H54 (cell line): ENCODE measurements at regions not wholly inside any gene's neighbourhood (a gene's known extent, or its start where the extent isn't known, plus 50 kb on each side); places are given as distances from the start of the nearest gene placed in this dataset.
"Not testable (repeated sequence)": the region's sequence is repeated elsewhere in the genome, so short reads cannot be mapped to it uniquely, and the experiment has no call there.

Experiments used
- DNase-seq: peaks from one replicate; pipeline ENCODE4 v3.0.0; 2011; ENCODE audit warnings: low spot score, mixed read lengths; ENCODE audit not compliant: insufficient read length
- FAIRE-seq: peaks from 3 replicates; lab custom pipeline; 2011; peaks lifted over from hg19 to GRCh38; lab: Jason Lieb, UNC
- POLR2A ChIP-seq: IDR thresholded peaks from 2 replicates; pipeline ENCODE4 v1.6.1; 2011; ENCODE audit warnings: low read depth, mild to moderate bottlenecking, low read length

DNA sequence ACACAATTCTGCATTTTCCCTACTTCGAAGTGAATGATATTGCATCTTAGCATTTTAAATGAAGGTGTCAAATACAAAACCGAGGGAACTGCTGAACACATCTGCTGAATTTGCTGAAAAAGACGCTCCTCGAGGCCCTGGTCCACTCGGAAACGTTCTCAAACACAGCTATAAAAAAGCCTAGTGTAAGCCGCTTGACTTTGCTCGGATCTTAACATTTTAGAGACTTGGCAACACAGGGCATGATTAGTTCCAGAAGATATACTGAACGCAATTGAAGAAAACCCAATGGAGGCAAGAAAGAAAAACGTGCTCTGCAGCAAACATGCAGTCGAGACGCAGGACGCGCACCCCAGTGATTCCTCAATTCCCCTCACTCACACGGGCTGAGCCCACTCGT is 506.4 kb upstream of the AMELY start:
- FAIRE-seq (no peak), DNase-seq (no peak)

DNA sequence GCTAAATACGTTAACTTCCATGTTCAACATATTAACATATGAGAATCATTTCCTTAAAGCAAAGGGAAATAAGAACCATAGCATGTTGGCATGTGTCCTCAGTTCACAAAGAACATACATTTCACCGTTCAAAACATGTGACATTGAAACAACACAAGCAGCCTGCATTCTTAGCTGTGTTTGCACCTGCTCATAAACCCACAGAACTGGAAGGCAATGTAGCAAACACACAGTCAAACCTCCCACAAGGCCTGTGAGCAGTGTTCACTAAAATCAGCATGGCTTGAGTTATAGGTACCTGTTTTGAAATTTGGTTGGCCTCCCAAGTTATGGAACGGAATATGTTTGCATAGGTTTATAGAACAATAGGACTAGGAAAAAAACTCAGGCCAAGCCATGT is 504.9 kb upstream of the AMELY start:
- DNase-seq (no peak), FAIRE-seq (no peak)
- no peak for TF ChIP-seq POLR2A

More for the DNA sequence above, 506.4 kb upstream of the AMELY start:
- TF ChIP-seq POLR2A = no peak

DNA sequence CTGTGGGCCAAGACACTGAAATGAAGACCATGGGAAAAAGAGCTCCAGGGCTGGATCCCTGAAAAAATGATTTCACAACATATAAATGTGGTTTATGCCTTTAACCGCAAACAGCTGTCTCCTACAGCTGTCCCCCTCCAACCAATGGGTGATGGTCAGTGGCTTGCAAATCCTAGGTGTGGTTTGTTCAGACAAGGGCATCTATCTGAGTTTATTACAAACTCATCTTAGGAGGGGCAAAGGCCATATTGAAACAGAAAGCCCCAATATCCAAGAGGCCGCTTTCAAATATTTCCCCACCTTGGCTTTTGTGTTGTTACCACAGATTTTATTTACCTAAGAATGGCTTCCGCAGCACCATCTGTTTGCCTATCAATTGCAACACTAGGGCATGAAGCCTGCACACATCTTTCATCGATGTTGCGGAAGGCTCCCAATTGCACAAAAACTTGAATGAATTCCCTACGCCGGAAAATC is 503.6 kb upstream of the AMELY start:
- TF ChIP-seq POLR2A = no peak
- DNase-seq (no peak), FAIRE-seq (no peak)

DNA sequence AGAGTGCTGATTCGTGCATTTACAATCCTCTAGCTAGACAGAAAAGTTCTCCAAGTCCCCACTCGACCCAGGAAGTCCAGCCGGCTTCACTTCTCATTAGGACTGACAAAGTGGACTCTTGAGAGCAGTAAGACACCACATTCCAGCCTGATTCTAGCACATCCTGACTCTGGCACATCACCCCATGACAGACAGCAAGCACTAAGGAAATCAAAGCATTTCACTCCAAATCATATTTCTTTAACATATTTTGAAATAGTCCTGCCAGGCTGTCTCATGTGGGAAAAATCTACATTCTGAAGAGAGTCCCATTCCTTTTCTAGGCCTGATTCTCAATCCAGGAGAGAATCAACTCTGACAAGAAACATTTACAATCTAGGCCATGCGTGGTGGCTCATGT is 478.5 kb upstream of the AMELY start:
- no peak for TF ChIP-seq POLR2A
- no peak for DNase-seq
- no peak for FAIRE-seq

DNA sequence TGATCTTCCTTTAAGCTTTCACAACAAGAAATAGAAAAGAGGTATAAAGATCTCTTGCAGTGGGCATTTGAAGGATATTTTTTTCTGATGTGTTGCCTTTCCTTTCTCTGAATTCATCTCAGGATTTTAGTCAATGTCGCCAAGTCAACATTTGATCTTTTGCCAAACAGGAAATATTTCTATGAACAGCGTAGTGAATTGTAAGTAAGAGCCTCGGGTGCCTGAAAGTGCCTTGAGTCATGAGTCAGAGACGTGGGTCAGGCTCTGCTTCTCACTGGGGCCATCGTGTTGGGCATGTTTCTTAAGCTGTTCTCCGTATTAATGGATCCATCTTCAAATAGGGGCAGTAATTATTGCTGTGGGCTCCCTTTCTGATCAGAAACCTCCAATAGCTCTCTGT is 471.4 kb upstream of the AMELY start:
- no peak for TF ChIP-seq POLR2A
- no peak for FAIRE-seq
- no peak for DNase-seq

DNA sequence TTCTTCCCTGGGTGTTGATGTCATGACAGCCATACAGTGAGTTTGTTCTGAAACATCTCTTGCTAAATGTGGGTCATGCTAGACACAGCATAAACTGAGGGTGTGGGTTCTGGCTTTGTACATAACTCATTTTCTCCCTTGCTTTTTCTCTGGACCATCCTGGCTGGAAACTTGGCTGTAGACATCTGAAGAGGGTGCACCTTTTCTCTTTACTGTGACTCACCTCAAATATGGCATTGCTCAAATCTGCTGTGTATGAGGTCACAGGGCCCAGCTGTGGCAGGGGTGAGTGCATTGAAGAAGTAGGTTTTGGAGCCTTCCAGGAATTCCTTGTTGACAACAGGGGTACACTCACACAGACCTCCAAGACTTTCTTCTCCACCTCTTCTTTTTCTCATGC is 465.5 kb upstream of the AMELY start:
- no peak for TF ChIP-seq POLR2A
- DNase-seq (no peak), FAIRE-seq (no peak)

DNA sequence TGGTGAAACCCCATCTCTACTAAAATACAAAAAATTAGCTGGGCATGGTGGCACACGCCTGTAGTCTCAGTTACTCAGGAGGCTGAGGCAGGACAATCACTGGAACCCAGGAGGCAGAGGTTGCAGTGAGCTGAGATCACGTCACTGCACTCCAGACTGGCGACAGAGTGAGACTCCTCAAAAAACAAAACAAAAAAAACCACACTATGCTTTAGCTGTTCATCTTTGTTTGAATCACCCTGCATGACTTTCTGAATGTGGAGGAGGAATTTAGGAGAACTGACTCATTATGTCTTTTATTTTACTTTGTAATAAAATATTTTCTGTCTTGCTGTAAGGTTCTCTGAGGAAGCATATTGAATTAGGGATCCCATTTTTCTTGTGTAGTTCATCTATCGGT is 462.9 kb upstream of the AMELY start:
- FAIRE-seq, DNase-seq: not testable (repeated sequence)

DNA sequence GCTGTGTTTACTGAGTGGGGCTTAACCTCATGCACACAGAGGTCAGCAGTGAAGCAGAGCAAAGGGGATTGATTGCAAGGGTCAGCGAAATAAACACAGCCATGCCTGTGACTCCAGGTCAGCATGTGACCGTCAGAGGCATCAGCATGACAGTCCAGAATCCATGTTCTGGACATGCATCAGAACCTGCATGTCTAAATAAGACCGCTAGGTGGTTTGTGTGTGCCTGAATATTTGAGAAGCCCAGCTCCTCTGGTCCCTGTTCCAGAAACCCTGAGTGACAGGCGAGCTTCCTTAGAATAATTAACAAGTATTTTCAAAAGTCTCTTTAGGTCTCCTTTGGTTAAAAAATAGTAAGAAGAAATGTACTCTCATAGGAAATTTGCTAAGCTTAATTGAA is 460.4 kb upstream of the AMELY start:
- not testable (repeated sequence) for FAIRE-seq

DNA sequence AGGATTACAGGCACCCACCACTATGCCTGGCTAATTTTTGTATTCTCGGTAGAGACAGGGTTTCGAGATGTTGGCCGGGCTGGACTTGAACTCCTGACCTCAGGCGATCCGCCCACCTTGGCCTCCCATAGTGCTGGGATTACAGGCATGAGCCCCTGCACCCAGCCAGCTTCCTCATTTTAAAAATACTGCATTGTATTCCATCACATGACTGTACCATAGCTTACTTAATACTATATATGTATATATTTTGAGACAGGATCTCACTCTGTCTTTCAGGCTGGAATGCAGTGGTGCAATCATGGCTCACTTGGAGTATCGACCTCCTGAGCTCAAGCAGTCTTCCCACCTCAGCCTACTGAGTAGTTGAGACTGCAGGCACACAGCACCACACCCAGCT is 459.5 kb upstream of the AMELY start:
- not testable (repeated sequence) for FAIRE-seq, DNase-seq

More for the DNA sequence above, 460.4 kb upstream of the AMELY start:
- DNase-seq = not testable (repeated sequence)

DNA sequence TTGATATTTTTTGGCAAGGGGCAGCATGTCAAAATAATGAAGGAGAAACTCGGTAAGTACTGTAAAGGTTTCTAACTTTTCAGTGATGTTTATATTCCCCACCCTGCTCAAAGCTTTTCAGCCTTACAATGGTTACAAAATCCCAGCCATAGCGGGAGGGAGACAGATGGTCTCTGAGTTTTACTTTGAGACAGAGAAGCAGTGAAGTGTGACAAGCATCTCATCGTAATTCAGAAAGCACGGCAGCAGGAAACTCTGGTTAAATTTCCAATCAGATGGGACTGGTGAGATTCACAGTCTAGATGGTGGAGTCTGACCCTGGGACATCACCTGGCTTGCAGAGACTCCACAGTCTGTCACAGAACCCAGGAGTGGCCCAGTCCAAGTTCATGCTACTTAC is 448.0 kb upstream of the AMELY start:
- FAIRE-seq (no peak), DNase-seq (no peak)
- TF ChIP-seq POLR2A = no peak

DNA sequence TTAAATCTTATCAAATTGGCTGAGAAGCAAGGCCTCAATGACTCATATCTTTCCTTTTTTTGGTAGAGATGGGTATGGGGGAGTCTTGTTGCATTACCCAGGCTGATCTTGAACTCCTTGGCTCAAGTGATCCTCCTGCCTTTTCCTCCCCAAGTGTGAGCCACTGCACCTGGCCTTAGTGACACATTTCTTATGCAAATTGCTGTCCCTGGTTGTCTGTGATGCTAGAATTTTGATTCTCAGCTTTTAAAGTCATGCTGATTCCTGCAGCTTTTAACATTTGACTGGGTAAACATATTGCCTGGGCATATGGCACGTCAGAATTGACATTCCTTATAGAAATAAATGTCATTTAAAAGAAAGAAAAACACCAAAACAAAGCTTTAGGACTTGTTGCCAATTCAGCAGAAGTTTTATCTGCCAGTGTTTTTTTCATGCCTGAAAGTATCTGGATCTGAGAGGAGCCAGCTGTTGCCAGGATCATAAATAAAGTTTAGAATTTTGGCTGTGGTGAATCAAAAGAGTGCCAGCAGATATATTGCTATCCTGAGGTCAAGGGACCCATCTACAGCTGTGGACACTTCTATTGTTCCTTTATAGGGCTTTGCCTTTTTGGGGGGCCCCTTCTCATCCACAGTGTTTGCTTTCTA is 446.7 kb upstream of the AMELY start:
- DNase-seq (no peak), FAIRE-seq (no peak)
- no peak for TF ChIP-seq POLR2A

DNA sequence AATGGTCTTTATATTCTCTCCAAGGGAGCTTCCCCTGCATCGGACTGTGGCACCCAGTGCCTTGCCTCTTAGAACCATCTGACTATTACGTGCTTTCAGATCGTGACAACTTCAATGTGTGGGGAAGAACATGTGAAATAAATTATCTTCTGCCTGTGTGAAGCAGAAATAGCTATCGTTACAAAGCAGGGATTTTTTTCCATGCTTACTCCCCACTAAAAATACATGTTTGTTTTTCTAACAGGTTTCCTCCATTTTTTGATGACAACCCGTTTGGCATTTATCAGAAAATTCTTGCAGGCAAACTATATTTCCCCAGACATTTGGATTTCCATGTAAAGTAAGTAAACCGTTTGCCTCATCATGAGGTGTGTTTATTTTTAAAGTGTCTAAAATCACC is 444.3 kb upstream of the AMELY start:
- DNase-seq, FAIRE-seq: not testable (repeated sequence)

DNA sequence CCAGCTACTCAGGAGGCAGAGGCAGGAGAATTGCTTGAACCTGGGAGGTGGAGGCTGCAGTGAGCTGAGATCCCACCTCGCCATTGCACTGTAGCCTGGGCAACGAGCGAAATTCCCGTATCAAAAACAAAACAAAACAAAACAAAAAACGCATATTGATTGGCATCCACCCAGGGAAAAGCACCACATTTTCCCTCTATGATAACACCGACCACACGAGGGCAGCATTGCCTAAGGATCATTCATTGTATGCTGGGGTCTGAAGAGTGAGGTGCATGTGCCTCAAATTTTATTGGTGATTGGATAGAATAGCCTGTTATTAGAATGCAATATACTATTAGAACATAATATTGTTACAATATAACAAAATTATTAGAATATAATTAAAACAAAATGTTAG is 433.1 kb upstream of the AMELY start:
- TF ChIP-seq POLR2A = no peak

DNA sequence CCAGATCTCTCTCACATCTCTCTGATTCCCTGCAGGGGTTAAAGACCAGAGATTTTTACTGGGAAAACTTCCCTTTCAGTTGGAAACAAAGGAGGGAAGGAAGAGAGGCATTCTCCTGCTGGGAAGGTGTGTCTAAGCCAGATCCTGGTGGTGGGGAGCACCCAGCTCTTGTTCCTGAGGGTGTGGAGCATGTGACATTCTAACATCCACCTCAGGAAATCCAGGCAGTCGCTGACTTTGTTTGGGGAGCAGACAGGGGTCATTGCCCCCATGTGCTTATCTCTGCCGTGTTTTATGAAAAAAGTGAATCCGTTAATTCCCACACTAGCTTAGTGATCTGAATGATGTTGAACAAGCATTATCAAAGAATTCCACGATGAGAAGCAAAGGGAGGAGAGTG is 431.7 kb upstream of the AMELY start:
- DNase-seq = no peak
- FAIRE-seq = no peak
- TF ChIP-seq POLR2A = no peak

More for the DNA sequence above, 433.1 kb upstream of the AMELY start:
- DNase-seq = peak; percentile 10
- no peak for FAIRE-seq

DNA sequence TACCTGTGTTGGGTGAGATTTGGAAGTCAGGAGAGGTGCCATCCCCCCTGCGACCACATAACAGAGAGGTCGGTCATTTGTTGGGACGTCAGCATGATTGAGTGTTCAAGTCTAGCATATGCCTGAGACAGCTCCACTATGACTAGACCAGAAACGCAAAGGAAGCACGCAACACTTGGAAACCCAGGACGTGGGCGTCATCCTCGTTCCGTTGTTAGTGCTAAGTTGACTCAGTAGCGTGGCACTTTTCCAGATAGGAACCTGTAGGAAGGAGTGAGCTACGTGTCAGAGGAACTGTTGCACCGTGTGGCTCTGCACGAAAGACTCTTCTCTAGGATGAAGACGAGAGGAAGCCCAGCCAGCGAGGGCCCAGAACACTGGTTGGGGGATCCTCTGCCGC is 431.2 kb upstream of the AMELY start:
- not testable (repeated sequence) for DNase-seq, FAIRE-seq
